Fibroblast of lung (primary cell): ENCODE measurements at regions not wholly inside any gene's neighbourhood (a gene's known extent, or its start where the extent isn't known, plus 50 kb on each side); places are given as distances from the start of the nearest gene placed in this dataset.

Source experiments
- DNase-seq, 2 donors: peaks; one replicate each; pipeline versions ENCODE4 v3.0.0 to v3.0.0-alpha.2; 2010; ENCODE audit warnings: low read depth in 2 of 2
- H2AFZ ChIP-seq: 2 replicates; pipeline ENCODE4 v1.5.1; 2012; ENCODE audit warnings: low read length, control low read depth, inconsistent platforms
- H3K27ac ChIP-seq: 2 replicates; pipeline ENCODE4 v1.5.1; 2011; ENCODE audit warnings: low read length, control low read depth; ENCODE audit not compliant: insufficient read depth
- H3K27me3 ChIP-seq: 2 replicates; pipeline ENCODE4 v1.5.1; 2011; ENCODE audit warnings: mild to moderate bottlenecking, low read length; ENCODE audit not compliant: control insufficient read depth, insufficient read depth
- H3K36me3 ChIP-seq: 2 replicates; pipeline ENCODE4 v1.5.1; 2011; ENCODE audit warnings: low read length; ENCODE audit not compliant: control insufficient read depth, insufficient read depth
- H3K4me1 ChIP-seq: 2 replicates; pipeline ENCODE4 v1.5.1; 2011; ENCODE audit warnings: low read length; ENCODE audit not compliant: control insufficient read depth, insufficient read depth; ENCODE audit errors: extremely low read depth
- H3K4me2 ChIP-seq: 2 replicates; pipeline ENCODE4 v1.5.1; 2011; ENCODE audit warnings: low read length, control low read depth; ENCODE audit not compliant: insufficient read depth; ENCODE audit errors: extremely low read depth
- H3K4me3 ChIP-seq, 4 experiments: fragments of 200-600 bp in 1 of 4; sonication (generic) in 1 of 4; replicated peaks in 1 of 4; 2 replicates each; pipeline ENCODE4 v1.5.1; 2011 to 2016; ENCODE audit warnings: low read length in 4 of 4, low read depth in 3 of 4, mild to moderate bottlenecking in 3 of 4, control low read depth in 2 of 4, inconsistent platforms in 1 of 4, mixed read lengths in 1 of 4; ENCODE audit not compliant: insufficient read depth in 1 of 4; ENCODE audit errors: control extremely low read depth in 1 of 4
- H3K79me2 ChIP-seq: 2 replicates; pipeline ENCODE4 v1.5.1; 2012; ENCODE audit warnings: mild to moderate bottlenecking, low read length, inconsistent platforms; ENCODE audit not compliant: control insufficient read depth, insufficient read depth
- H3K9ac ChIP-seq: 2 replicates; pipeline ENCODE4 v1.5.1; 2011; ENCODE audit warnings: mild to moderate bottlenecking, low read length, control low read depth; ENCODE audit not compliant: insufficient read depth
- H3K9me3 ChIP-seq: 2 replicates; pipeline ENCODE4 v1.5.1; 2012; ENCODE audit warnings: low read depth, low read length; ENCODE audit not compliant: control insufficient read depth, insufficient read depth
- H4K20me1 ChIP-seq: 2 replicates; pipeline ENCODE4 v1.5.1; 2011; ENCODE audit warnings: low read length; ENCODE audit not compliant: control insufficient read depth, insufficient read depth; ENCODE audit errors: extremely low read depth
- CTCF ChIP-seq, 2 donors: IDR thresholded peaks in 1 of 2; conservative IDR thresholded peaks in 1 of 2; 1 replicate in 1 of 2; 2 replicates in 1 of 2; pipeline ENCODE4 v1.5.1; 2011 to 2012; ENCODE audit warnings: low read length in 2 of 2, control low read depth in 1 of 2, inconsistent platforms in 1 of 2, low read depth in 1 of 2, mild to moderate bottlenecking in 1 of 2
- EZH2 ChIP-seq: IDR thresholded peaks from 2 replicates; pipeline ENCODE4 v1.5.1; 2012; ENCODE audit warnings: low read length, control low read depth, mild to moderate bottlenecking; ENCODE audit errors: missing control alignments

- Histone ChIP-seq H3K27me3 (no peaks in the 10 kb centered on the region), H3K36me3 (no peaks in the 10 kb centered on the region), H4K20me1 (no peaks in the 10 kb centered on the region), H3K4me2 (no peak overlapping the region), H3K79me2 (no peaks in the 10 kb centered on the region), H2AFZ (no peak overlapping the region), H3K4me3 (no peak overlapping the region), H3K9ac (no peak overlapping the region), H3K27ac (no peak overlapping the region), H3K4me1 (no peaks in the 10 kb centered on the region), H3K9me3 (no peaks in the 10 kb centered on the region)
- TF ChIP-seq CTCF (conservative IDR thresholded peaks at IDR 0.05 in 1 of 2, IDR thresholded peaks at IDR 0.05 in 1 of 2; ENCODE audit: low read depth in 1 of 2, low read length in 2 of 2), result no peak
- no peak for TF ChIP-seq EZH2
- no peak for DNase-seq
Measured at GRCh38 chr5:4093970-4094369, 498.3 kb downstream of the IRX1 start.

- Histone ChIP-seq H3K27me3 (no peaks in the 10 kb centered on the region), H2AFZ (no peak overlapping the region), H4K20me1 (no peaks in the 10 kb centered on the region), H3K9me3 (no peaks in the 10 kb centered on the region), H3K36me3 (no peaks in the 10 kb centered on the region), H3K79me2 (no peaks in the 10 kb centered on the region), H3K27ac (no peak overlapping the region), H3K4me2 (no peak overlapping the region), H3K4me1 (no peaks in the 10 kb centered on the region), H3K9ac (no peak overlapping the region), H3K4me3 (no peak overlapping the region)
- peak in 1 of 2 donors; percentile 44 for DNase-seq
- no peak for TF ChIP-seq EZH2
- TF ChIP-seq CTCF (conservative IDR thresholded peaks at IDR 0.05 in 1 of 2, IDR thresholded peaks at IDR 0.05 in 1 of 2; ENCODE audit: low read depth in 1 of 2, low read length in 2 of 2), result no peak
Measured at GRCh38 chr5:4095918-4096630, 500.4 kb downstream of the IRX1 start.

GRCh38 chr5:4097199-4097598 is 501.6 kb downstream of the IRX1 start:
- no peak for TF ChIP-seq EZH2
- TF ChIP-seq CTCF (conservative IDR thresholded peaks at IDR 0.05 in 1 of 2, IDR thresholded peaks at IDR 0.05 in 1 of 2; ENCODE audit: low read depth in 1 of 2, low read length in 2 of 2), result no peak
- Histone ChIP-seq H3K79me2 (no peaks in the 10 kb centered on the region), H3K9ac (no peak overlapping the region), H3K4me1 (no peaks in the 10 kb centered on the region), H2AFZ (no peak overlapping the region), H3K4me2 (no peak overlapping the region), H4K20me1 (no peaks in the 10 kb centered on the region), H3K4me3 (no peak overlapping the region), H3K27ac (no peak overlapping the region), H3K36me3 (no peaks in the 10 kb centered on the region), H3K9me3 (no peaks in the 10 kb centered on the region), H3K27me3 (no peaks in the 10 kb centered on the region)
- peak in 1 of 2 donors; percentile 28 for DNase-seq
